GM12891 (cell line): ENCODE measurements at regions not wholly inside any gene's neighbourhood (a gene's known extent, or its start where the extent isn't known, plus 50 kb on each side); places are given as distances from the start of the nearest gene placed in this dataset.

Experiments
- DNase-seq: peaks from one replicate; pipeline ENCODE4 v3.0.0; 2011; ENCODE audit warnings: low spot score; ENCODE audit not compliant: insufficient read length
- FAIRE-seq: peaks from 2 replicates; lab custom pipeline; 2011; peaks lifted over from hg19 to GRCh38; lab: Jason Lieb, UNC
- PAX5 ChIP-seq: IDR thresholded peaks from 2 replicates; pipeline ENCODE4 v1.6.1; 2011; ENCODE audit warnings: low read length, moderate library complexity, mild to moderate bottlenecking; ENCODE audit not compliant: insufficient read depth, severe bottlenecking
- POLR2A ChIP-seq: IDR thresholded peaks from 2 replicates; pipeline ENCODE4 v1.6.1; 2011; ENCODE audit warnings: low read depth, low read length, control low read depth
- POLR2AphosphoS5 ChIP-seq: IDR thresholded peaks from 2 replicates; pipeline ENCODE4 v1.6.1; 2011; ENCODE audit warnings: low read depth, low read length, control low read depth
- POU2F2 ChIP-seq: IDR thresholded peaks from 2 replicates; pipeline ENCODE4 v1.6.1; 2011; ENCODE audit warnings: low read depth, mild to moderate bottlenecking, control low read depth, low read length, moderate library complexity
- SPI1 ChIP-seq: IDR thresholded peaks from 2 replicates; pipeline ENCODE4 v1.6.1; 2011; ENCODE audit warnings: low read depth, low read length, control low read depth
- TAF1 ChIP-seq: IDR thresholded peaks from 2 replicates; pipeline ENCODE4 v1.6.1; 2011; ENCODE audit warnings: low read depth, low read length, control low read depth

GRCh38 chr7:97667359-97667758, 64.5 kb upstream of the TAC1 start:
- TF ChIP-seq POLR2A = no peak
- TF ChIP-seq SPI1 = no peak
- TF ChIP-seq TAF1 = no peak
- no peak for TF ChIP-seq POLR2AphosphoS5
- TF ChIP-seq PAX5 = no peak
- no peak for TF ChIP-seq POU2F2
- FAIRE-seq (no peak), DNase-seq (no peak)

GRCh38 chr7:97671571-97671970, 60.3 kb upstream of the TAC1 start:
- no peak for TF ChIP-seq SPI1
- TF ChIP-seq POU2F2 = no peak
- no peak for TF ChIP-seq TAF1
- TF ChIP-seq PAX5 = no peak
- no peak for TF ChIP-seq POLR2A
- TF ChIP-seq POLR2AphosphoS5 = no peak
- DNase-seq = no peak
- no peak for FAIRE-seq

DNA sequence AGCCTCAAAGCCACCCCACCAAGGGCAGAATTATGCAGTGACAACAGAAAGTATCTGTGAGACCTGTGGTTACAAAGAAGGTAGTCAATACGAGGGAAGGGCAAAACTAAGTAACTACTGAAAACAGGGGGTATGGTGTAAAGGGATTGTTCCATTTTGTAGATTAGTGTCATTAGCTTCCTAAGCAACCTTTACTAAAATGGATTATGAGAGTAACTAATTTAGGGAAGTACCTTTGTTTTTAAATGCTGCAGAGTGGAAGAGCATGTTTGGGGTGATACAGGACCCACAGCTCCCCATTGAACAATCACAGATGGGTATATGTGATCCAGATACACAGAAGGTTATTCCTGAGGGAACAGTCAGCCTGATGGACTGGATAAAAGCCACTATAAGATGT, 51.3 kb upstream of the TAC1 start:
- no peak for FAIRE-seq
- TF ChIP-seq POLR2A (no peak), POLR2AphosphoS5 (no peak), TAF1 (no peak), POU2F2 (no peak), PAX5 (no peak), SPI1 (no peak)
- no peak for DNase-seq
